SH-SY5Y (cell line): ENCODE measurements at regions not wholly inside any gene's neighbourhood (a gene's known extent, or its start where the extent isn't known, plus 50 kb on each side); places are given as distances from the start of the nearest gene placed in this dataset.

ENCODE experiments used
- GATA2 ChIP-seq: IDR thresholded peaks from 2 replicates; pipeline ENCODE4 v1.6.1; 2011; ENCODE audit warnings: mild to moderate bottlenecking, low read depth, low read length
- GATA3 ChIP-seq: IDR thresholded peaks from 2 replicates; pipeline ENCODE4 v1.6.1; 2011; ENCODE audit warnings: low read depth, mild to moderate bottlenecking, low read length, moderate library complexity

DNA sequence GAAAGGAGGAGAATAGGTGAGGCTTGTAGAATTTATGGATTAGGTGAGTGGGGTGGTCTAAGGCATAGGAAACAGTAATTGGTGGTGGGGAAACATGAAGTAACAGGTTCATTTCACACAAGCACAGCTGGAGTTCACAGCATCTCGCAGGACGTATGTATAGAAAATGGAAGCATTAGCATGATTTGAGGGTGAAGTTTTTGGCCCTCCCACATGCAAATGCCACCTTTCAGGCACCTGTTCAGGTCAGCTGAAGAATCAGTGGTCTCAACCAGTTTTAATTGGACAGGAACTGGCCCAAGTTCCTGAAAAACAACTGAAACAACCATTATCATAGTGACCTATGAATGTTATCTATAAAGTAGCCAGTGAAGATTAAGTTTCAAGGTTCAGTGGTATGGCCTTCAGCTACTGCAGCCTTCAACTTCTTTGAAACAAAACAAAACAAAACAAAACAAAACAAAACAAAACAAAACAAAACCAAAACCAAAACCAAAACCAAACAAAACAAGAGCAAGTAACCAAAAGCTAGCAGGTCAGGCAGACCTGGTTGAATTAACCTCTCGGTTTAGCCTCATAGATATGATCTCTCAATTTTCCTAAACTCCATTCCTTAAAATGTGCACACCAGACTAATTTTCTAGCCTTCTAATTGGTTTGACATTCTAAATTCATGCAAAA, 102.1 kb upstream of the SPHKAP start:
- TF ChIP-seq GATA3 (no peak), GATA2 (no peak)

DNA sequence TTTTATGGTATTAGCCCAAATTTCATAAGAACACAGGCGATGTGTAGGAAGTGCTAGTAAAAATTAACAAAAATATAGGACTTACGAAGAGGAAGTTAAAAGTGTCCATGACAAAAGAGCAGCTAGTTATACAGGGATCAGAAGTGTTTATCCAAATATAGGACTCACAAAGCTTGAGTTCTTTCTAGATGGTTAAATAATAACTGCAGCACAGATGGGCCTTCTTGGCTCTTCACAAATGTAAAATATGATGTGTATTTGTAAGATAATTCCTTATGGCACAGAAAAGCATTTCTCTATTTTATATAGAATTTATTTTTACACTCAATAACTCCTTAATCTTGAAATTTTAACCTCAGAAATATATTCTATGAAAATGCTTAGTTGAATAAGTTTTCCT, 100.9 kb upstream of the SPHKAP start:
- no peak for TF ChIP-seq GATA2

DNA sequence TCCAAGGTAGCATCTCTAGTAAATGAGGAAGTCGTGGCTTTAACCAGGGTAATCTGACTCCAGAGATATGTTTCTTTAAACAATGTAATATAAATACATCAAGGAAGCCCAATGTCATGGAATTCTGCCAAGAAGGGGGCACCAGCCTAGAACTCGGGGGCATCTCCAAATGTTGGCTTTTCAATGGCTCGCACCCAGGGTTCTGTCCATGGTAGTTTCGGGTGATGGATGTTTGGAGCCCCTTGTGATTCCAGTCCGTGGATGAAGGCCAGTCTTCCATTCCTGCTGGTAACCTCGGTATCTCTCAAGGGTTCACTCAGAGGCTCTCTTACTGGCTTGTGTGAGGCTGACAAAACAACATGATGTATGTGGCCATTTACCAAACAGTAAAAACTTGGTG, 91.7 kb upstream of the SPHKAP start:
- TF ChIP-seq GATA3 (no peak), GATA2 (no peak)

DNA sequence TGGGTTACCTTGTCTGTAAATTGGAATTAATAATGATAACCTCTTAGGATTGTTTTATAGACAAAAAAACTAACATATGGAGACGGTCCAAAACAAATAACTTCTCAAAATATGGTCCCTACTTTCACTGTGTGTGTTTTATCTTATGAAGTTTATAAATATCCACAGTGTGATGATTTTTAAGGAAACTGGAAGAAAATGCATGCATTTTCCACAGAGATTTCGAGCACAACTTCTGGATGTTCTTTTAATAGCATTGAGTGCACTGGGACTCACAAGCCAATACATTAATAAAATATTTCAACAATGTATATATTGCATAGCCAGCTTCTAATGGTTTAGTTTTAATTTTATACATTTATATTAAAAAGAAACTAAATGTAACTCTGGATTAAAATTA, 87.9 kb upstream of the SPHKAP start:
- TF ChIP-seq GATA3, result no peak
- TF ChIP-seq GATA2, result no peak

DNA sequence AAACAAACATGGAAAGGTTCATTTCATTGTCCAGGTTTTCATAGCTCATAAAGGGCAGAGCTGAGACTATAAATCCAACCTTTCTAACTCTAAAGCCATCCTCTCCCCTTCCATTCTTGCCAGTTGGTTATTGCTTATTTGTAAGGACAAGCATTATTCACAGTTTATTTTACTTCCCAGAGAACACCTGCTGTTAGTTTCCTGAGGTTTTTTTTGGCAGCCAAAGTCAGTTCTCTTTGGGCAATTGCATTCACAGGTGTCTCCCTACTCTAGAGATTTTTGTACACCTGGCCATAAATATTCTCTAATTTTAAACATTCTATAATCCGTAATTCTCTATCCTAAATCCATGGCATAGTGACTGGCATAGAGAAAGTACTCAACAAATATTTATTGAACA, 87.3 kb upstream of the SPHKAP start:
- TF ChIP-seq GATA2, result no peak

DNA sequence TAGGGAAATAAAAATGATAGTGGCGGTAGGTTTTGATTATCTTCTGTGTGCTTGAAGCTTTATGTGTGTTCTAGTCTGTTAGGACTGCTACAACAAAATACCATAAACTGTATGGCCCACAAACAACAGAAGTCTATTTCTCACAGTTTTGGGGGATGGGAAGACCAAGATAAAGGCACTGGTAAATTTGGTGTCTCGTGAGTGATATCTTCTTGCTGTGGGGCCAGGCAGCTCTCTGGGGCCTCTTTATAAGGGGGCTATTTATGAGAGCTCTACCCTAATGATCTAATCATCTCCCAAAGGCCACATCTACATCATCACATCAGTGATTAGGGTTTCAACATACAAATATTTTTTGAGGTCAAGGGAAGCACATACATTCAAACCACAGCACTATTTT, 86.8 kb upstream of the SPHKAP start:
- TF ChIP-seq GATA3, result no peak

DNA sequence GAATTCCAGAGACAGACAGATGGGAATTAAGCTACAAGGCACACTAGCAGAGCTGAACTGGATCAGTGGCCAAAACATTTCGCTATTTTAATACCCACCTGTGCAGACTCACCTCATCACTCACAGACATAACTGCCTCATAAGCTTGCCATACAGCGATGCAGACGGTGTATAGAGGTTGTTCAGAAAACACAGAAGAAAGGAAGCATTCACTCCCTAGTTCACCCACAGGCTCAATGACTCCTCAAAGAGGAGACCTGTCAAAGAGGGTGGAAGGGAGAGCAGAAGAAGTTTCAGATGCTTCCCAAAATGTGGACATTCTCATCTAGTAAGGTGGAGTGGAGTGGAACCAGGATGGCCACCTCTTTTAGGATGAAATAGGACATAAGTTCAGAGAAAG, 81.7 kb upstream of the SPHKAP start:
- TF ChIP-seq GATA3 (no peak), GATA2 (no peak)

DNA sequence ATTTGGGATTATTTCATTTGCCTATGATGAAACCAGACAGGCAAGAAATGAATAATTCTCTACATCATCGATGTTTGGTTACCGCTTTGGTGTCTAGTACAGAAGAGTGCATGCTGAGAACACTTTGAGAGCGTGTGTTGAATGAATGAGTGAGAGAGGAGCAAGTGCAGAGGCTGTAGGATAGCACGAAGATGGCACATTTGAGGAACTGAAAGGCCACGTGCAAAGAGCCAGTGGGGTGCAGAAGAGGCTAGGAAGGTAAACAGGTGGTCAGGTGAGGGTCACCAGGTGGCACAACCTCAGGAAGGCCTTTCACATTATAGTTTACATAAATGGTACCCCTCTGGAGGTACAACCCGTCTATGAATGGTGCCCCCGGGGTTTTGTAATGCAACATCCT, 80.1 kb upstream of the SPHKAP start:
- TF ChIP-seq GATA2 (no peak), GATA3 (no peak)

DNA sequence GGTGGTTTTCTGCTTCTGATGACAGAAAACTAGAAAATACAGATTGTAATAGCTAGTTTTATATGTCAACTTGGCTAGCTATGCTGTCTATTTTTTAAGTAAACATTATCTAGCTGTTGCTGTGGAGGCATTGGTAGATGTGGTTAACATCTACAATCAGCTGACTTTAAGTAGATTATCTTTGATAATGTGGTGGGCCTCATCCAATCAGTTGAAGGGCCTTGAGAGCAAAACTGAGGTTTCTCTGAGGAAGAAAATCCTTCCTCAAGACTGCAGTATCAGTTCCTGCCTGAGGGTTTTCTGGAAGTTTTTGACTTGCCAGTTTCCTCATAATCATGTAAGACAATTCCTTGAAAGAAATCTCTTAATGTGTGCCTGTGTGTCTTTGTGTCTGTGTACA, 75.9 kb upstream of the SPHKAP start:
- TF ChIP-seq GATA2 (no peak), GATA3 (no peak)

DNA sequence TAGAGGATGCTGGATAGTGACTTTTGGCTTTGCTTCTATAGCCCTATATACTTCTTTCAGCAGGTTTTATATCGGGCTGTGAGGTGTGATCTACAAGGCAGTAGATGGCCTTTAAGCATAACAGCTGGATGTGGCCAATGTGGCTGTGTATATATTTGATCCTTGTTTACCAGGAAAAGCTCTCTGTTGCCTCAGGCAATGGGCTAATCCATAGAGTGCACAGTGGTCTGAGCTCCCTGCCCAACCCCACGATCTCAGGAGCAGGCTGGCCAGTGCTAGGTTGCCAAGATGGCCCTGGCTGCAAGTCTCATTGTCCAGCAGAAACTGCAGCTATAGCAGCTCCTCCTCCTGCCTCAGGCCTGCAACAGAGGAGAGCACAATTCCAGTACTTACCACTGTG, 72.3 kb upstream of the SPHKAP start:
- TF ChIP-seq GATA2 (no peak), GATA3 (no peak)

DNA sequence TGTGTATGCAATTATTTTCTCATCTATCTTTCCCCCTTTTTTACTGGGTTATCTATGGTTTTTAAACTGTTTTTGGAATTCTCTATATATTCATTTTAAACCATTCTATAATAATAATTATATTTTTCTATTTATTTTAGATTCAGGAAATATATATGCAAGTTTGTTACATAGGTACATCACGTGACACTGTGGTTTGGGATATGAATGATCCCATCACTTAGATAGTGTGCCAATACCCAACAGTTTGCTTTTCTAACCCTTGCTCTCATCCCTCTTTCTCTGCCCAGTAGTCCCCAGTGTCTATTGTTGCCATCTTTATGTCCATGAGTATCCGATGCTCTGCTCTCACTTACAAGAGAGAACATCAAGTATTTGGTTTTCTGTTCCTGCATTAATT, 65.8 kb upstream of the SPHKAP start:
- TF ChIP-seq GATA2 (no peak), GATA3 (no peak)

DNA sequence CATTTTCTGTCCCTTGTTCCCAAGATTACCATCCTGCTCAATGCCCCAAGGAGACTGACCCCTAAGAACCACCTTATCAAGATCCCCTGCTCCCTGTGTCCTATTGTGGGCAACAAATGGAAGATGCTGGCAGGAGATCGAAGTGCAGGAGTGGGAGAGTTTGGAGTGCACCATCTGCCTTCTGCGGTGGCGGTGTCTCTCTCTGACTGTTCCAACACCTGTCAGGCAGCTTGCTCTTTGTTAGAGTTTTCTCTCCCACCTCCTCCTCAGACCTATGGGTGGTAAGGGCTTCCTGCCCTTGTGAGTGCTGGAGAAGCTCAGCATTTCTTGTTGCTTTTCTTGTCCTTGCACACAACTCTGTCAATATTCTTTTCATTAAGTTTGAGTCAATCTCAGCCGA, 64.1 kb upstream of the SPHKAP start:
- no peak for TF ChIP-seq GATA3
- no peak for TF ChIP-seq GATA2

DNA sequence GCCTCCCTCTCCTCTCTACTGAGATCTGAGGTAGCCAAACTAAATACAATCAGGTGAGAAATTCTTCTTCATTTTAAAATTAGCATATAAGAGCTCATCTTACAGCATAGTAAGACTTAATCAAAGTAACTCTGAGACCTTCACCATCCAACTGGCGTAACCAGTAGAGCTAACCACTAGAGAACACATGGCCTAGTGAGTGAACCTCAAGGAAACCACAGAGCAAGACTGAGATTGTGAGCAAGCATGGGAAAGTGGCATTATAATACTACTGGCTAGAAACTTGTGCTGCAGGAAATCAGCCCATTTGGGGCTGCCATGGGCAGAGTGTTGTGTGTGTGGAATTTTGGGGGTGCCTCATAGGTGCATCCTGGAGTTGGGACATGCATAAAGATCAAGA, 61.1 kb upstream of the SPHKAP start:
- TF ChIP-seq GATA2 (no peak), GATA3 (no peak)

DNA sequence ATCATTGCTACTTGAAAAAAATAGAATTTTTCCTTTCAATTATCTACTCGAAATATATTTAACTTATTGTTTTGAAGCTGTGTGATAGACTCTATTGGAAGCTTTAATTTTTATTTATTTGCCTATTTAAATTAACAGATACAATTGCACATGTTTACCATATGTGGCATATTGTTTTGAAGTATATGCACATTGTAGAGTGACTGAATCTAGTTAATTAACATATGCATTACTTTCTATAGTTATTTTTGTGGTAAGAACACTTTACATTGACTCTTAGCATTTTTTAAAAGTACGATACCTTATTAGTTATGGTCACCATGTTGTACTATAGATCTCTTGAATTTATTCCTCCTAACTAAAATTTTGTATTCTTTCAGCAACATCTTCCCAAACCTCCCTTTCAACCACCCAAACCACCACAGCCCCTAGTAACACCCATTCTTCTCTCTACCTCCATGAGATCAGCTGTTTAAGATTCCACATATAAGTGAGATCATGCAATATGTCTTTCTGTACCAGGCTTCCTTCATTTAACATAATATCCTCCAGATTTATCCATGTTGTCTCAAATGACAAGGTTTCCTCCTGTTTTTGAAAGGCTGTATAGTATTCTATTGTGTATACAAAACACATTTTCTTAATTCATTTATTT, 58.5 kb upstream of the SPHKAP start:
- TF ChIP-seq GATA2 (no peak), GATA3 (no peak)

DNA sequence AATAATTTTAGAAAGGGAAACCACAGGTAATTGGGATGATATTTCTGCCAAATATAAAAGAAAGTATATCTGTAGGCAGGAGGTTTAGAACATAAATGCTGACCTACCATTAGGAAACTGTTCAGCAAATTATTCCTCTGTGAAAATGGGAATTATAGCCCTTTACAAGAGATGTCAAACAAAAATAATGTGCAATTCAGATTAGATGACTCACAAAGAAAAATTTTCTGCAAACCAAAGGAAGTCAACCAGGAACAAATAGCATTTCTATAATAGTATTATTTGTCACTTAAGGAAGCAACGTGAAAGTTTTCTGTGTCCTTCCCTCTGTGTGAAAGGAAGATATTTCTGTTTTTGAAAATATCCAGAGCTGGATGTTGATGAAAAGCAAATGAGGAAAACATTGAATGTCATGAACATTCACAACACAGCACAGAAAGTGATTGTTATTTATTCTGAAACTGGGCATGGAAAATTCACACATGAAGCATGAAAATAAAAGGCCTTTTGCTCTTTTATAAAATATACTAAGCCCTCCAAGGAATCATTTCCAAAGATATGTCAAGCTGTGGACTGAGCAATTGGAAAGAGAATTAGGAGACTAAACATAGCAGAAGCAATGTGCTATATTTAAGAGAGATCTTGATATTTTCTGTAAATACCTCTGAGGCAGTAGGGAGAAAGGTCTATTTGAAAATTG, 57.9 kb upstream of the SPHKAP start:
- TF ChIP-seq GATA2 (no peak), GATA3 (no peak)
